ENCODE measurements at regions not wholly inside any gene's neighbourhood (a gene's known extent, or its start where the extent isn't known, plus 50 kb on each side); places are given as distances from the start of the nearest gene placed in this dataset.

DNA sequence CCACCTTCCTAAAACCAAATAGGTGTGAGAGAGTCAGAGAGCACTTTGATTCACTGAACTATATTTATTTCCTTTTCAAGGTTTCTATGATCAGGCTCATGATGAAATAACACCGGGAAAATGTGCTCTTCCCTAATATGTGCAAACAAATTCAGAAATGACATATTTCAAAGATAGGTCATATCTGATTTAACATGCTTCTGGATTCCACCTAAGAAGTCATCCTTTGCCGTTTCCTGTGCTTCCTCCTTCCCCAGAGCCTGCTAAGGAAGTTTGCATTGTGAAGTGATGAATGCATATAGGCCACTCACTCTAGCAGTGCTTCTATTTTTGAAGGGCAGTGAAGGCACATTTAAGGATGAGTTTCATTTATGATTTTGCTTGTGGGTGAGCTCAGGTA is 327.6 kb downstream of the TDRD15 start:
- no peak for DNase-seq

DNA sequence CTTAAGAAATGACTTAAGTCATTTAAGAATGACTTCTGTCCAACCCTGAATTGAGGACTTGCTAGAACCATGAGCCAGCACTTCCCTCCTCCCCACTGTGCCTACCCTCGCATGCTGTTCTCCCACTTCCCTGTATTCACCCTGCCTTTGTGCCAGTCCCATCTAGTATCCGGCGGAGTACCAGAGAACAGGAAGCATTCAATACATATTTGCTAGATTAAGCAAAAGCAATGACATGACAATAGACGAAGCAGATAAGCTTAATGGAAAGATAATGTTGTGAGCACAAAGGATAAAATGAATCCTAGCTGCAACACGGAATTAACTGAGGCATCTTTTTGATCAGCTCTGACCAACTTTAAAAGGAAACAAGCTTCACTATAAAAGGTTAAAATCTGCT is 328.5 kb downstream of the TDRD15 start:
- DNase-seq, result no peak

DNA sequence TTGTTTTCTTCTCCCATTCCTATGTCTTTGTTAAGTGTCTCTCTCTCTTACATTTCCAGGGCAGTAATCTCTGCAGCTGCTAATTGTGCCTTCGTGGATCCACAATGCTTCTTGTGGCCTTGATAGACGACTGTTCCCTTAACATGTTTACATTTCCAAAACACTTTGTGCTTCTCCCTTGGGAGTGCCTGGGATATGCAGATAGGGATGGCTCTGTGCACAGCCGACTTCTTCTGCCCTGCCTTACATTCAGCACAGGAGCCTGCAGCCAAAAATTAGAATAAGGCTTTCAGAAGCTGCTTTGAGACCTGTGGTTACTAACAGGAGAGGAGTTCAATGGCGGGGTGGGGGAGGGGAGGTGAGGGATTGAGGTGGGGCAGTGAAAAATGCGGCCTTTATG is 328.9 kb downstream of the TDRD15 start:
- DNase-seq, result no peak

DNA sequence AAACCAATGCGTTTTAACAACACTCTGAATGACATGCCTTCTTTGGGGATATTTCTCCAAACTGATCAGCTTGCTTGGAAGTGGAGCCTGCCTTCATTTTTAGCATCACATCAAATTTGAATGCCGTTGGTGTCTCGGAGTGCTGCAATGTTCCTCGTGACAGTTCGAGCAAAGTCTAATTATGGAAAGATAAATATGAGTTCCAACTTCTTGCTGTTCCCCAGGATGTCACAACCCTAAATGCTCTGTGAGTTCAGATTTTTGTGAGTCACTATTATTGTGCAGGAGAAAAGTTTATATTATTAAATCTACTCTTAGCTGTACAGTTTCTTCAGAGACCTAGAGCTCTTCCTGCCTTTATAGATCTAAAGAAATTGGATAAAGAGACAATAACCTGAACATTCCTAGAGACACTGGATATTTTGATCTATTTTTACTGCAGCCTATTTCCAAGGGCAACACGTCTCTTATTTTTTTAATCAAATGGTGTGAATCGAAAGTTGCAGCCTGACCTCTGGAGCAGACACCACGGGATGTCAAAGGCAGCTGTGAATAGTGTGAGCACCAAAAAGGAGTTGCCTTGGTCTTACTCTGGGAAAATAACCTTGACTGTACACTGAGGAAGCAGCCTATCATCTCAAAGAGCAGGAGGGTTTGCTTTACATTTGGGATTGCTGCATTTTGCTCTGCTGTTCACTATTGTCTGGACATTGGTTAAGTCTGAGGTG is 330.1 kb downstream of the TDRD15 start:
- no peak for DNase-seq

DNA sequence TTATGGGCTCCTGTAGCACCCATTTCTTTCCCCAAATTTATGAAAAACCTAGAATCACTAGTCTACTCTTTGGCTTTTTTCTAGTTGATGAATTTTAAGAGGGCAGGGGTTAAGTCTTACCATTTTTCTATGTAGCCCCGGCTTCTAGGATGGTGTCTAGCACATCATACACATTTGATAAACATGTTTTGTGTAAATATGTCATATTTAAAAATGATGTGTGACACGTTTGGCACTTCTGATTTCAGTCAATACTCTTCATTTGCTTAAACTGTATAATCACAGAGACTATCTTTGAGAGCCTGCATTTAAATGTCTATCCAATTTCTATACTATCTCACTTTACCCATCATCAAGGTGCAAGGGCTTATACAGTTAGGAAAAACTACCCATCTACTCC is 331.1 kb downstream of the TDRD15 start:
- no peak for DNase-seq

DNA sequence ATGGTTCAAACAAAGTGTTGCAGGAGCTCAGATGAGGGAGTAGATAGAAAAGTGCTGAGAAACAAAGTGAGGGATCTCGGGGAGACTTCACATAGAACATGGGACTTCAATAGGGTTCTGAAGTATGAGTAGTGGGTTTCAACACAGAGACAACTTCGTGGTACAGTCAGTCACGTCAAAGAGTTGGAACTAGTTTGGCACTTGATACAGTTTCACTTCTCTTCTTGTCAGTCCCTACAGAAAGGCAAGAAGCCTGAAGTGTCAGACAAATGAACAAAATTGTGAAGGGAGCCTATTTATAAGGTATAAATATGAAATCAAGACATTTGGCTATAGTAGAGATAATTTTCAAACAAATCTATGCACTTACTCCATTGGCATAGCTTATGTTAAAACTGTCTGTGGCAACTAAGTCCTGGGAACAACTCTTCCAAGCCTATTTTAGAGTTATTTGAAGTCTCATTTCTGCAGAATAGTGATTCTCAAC is 338.0 kb downstream of the TDRD15 start:
- no peak for DNase-seq

DNA sequence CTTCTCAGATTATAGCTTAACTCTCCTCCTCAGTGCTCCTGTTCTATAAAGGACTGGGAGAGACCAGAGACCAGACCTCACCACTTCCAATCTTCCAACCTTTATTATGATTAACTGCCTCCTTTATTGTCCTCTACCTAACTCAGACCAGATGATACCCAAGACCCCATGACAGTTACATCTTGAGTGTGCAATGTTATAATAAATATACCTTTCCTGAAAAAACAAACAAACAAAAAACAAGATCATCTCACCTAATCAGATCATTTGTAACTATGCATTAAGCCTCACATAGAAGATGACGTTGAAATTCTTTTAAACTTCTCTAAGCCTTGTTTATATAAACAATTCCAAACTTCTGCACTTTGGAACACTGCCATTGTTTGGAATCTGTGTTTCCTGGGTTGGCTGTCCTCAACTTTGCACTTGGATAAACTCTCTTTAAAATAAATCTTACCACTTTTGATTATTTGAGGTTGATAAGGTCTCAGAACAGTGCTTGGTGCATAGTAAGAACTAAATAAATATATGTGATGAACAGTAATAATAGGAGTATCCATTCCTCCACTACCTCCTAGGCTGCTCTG is 342.7 kb downstream of the TDRD15 start:
- no peak for DNase-seq

DNA sequence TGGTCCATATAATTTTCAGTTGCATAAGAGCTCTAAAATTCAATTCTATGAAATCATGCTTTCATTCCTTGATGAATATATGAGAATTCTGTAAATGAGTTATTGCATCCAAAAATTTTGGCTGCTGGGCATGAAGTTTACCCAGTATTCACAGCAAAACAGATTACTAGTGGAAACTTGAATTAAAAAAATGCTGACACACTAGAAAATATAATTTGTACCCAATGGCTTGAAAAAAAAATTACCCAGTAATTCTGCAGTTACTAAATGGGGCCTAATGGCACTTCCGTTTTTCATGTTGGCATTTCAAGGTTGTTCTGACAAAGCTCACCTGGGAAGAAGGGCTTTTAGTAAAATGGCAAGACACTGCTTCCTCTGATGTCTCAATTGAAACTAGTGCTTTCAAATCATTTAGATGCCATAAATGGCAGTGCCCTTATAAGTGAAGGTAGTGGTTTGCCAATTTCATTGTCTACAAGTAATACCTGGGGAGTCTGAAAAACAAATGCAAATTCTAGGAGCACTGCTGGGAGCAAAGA is 343.6 kb downstream of the TDRD15 start:
- no peak for DNase-seq

DNA sequence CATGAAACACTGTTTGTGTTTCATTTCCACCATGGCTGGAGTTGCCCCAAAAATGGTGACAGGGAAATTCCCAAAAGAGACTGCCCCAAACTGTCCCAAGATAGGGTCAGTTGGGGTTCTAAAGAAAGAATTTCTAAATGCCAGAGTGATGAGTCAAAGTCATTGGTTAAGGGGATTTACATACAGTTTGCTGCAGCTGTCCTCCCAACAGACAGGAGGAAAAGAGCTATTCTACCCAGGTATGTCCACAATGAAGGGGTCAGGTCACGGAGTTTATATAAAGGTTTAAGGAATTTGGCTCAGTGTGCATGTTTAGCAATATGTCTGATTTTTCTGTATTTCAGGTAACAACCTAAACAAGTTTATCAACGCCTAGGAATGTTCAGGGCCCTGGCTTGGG is 344.1 kb downstream of the TDRD15 start:
- no peak for DNase-seq

DNA sequence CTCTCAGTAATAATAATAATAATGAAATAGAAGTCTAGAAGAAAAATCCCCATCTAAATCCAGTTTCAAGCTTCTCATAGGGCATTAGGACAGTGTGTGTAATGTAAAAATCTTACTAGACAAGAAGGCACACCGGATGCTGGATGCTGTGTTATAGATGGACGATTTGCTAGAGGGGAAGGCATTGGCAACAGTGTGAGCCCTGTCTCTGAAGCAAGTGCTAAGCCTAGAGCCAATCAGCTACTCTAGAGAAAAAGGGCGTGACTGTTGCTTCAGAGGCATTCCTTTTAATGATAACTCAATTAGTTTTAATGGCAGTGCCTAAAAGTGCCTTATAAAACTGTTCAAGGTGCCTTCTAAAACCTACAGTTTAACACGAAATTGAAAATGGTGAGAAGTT is 344.9 kb downstream of the TDRD15 start:
- no peak for DNase-seq

DNA sequence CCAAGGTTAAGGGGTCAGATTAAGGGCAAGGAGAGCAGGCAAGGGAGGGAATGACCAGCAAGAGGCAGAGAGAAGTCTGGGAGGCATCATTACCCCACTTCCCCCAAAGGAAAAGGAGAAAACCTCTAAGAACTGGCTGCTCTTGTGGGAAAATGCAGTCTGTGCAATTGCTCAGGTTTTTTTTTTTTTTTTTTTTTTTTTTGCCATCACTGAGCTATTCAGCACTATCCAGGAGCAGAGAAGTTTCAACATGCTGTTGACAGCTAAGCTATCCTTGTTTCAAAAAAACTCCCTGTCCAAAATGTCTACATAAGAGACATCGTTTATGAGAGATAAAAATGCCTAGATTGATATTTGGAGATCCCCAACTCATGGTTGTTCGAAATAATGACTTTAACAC is 345.4 kb downstream of the TDRD15 start:
- DNase-seq, result no peak

DNA sequence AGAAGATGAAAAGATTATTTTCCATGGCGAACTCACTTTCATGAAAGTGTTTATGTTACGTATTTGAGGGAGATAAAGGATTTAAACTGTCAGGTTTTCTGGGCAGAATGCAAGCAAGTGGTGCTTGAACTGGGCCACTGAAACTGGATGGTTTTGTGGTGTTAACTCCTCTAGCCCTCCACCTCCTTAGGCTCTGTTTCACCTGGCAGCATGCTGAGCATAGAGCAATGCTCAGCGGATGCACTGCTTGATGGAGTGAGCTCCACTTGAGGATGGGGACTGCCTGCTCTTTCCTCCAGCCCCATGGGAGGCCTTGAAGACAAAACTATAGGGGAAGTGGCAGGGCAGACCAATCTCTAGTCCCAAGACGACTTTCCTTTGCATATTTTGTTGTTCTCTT is 345.8 kb downstream of the TDRD15 start:
- no peak for DNase-seq

DNA sequence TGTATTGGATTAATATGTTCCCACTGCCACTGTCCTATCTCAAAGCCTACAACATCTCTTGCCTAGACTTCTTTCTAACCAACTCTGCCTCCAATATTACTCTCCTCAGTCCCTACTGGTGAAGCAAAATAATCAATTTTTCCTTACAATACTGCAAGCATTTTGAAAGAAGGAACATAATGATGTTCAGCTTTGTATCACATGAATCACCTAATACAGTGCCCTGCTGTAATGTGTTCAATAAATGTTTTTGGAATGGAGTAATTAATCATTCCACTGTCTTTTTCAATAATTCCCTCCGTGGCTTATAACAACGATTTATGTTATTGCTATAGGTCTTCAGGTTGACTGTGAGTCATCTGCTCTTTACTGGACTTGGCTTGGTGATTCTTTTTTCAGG is 356.4 kb downstream of the TDRD15 start:
- DNase-seq, result no peak

DNA sequence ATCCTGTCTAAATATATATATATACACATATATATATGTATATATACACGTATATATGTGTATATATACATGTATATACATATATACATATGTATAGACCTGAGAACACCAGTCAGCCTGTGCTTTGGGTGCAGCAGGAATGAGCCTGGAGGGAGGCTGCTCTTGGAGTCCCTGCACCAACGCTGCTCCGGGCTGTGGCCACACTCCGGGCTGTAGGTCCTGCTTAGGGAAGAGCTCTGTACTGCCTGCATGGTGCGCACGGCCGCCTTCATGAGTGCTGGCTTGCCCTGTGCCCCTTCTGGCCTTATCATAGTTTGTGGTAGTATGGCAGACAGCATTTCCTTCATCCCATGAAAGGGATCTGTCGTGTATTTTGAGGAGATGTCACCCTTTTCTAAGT is 360.9 kb downstream of the TDRD15 start:
- DNase-seq, result no peak

DNA sequence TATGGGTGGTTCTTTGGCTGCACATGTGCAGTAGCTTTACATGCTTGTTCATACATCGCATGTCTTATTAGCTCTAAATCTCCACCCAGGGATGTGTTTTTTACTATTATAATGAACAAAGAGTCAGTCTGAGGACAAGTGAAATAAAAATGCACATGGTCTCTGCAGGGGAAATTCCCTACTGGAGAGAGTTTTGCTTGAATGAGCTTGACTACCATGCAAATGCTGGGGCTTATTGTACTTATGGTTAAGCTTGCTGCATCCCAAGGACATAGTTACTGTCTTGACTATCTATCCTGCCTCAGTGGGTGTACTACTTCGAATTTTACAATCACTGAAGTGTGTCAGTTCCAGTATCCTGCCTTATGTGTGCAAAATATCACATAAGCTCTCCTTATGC is 362.7 kb downstream of the TDRD15 start:
- no peak for DNase-seq

DNA sequence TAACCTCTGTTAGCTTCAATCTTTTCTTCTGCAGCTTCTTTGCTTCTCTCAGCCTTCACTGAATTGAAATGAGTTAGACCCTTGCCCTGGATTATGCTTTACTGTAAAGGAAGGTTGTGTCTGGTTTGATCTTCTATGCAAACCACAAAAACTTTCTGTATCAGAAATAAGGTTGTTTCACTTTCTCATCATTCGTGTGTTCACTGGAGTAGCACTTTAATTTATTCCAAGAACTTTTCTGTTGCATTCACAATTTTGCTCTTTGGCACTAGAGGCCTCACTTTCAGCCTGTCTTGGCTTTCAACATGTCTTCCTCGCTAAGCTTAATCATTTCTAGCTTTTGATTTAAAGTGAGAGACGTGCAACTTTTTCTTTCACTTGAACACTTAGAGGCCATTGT is 365.3 kb downstream of the TDRD15 start:
- DNase-seq, result no peak

DNA sequence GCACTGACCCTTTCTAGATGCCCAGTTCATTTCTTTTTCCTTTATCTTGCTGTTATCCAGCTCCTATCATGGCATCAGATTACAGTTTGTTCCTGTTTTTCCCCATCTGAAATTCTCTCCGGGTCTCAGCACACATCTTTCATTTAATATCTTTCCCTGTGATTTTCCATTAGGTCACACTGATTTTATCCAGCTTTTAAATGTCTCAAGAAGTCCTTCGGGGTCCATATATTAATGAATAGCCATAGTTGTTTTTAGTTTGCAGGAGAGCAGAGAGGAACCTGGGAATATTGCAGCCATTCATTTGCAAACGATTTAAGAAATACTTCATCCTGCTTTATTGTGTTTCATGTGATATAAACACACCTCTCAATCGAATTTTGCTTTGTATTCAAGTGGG is 374.2 kb downstream of the TDRD15 start:
- no peak for DNase-seq

DNA sequence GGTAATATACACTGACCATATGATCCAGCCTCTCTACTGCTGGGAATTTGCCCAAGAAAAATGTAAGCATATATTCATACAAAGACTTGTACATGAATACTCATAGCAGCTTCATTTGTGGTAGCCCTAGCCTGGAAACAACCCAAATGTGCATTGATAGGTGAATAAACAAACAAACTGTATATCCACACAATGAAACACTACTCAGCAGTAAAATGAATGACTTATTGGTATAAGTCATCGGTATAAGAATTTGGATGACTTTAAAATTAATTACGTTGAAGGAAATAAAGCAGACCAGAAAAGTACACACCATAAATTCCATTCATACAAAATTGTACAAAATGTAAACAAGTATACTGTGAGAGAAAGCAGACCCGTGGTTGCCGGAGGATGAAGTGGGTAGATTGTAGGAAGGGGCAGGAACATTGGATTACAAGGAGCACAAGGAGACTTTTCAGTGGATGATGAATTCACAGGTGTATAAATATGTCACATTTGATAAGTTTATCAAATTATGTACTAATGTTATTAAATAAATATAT is 376.7 kb downstream of the TDRD15 start:
- DNase-seq, result no peak

DNA sequence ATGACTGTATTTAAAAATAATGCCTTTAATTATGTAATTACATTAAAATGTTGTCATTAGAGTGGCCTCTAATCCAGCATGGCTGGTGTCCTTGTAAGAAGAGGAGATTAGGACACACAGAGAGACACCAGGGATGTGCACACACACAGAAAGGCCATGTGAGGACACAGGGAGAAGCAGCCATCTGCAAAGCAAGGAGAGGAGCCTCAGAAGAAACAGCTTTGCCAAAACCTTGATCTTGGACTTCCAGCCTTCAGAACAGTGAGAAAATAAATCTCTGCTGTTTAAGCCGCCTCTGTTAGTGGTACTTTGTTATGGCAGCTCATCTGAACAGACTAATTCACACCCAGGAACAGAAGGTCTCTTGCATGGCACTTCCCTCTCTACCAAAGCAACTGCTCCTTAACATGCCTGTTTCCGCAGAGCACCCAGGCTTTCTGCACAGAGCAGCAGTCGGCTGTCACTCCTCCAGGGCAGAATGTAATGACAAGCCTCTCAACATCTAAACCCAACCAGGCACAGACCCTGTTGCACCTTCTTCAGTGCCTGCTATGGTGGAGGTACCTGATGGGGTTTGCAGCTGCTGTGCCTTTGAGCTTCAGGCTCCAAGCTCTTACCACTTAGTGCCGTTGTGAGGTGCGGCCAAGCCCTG is 377.7 kb downstream of the TDRD15 start:
- no peak for DNase-seq

DNA sequence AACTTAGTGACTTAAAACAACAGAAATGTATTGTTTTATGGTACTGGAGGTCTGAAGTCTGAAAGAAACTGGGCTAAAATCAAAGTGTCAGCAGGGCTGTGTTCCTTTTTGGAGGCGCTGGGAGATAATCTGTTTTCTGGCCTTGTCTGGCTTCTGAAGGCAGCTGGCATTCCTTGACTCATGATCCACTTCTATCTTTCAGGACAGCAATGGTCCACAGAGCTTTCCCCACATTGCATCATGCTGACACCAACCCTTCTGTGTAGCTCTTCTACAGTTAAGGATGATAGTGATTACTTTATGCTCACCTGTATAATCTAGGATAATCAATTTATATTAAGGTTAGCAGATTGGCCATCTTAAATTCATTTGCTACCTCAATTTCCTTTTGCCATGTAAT is 392.1 kb downstream of the TDRD15 start:
- no peak for DNase-seq

DNA sequence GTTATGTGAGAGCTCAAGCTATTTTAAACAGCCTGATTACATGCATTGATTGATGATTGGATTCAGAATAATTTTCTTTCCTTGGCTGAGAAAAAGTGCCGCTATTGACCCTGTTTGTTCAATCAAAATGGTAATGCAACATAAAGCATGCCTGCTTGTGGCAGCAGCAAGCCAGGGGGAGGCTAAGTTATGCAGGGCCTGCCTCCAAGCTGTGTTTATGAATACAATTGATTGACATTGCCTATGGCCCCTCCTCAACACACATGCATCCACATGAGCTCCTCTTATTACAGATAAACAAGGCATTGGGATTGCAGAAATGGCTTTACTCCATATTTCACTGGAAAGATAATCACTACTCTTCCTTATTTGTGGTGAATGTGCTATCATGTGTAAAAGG is 395.6 kb downstream of the TDRD15 start:
- DNase-seq, result no peak

DNA sequence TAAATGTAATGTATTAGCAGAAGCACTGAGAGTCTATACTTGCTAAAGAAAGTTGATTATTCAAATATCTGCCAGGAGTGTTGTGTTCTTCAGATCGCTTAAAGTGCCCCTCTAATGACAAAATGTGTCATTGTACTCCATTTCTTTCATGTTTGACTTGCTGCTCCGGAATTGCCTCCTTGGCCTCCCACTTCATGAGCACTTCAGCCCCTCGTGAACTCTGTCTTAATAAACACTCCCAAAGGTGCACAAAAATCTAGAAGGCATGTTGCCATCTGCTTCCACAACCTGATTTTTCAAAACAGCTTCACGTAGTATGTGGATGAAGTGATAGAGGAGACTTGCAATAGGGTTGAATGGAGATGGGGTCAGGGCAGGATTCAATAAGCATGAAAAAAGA is 396.1 kb downstream of the TDRD15 start:
- no peak for DNase-seq

DNA sequence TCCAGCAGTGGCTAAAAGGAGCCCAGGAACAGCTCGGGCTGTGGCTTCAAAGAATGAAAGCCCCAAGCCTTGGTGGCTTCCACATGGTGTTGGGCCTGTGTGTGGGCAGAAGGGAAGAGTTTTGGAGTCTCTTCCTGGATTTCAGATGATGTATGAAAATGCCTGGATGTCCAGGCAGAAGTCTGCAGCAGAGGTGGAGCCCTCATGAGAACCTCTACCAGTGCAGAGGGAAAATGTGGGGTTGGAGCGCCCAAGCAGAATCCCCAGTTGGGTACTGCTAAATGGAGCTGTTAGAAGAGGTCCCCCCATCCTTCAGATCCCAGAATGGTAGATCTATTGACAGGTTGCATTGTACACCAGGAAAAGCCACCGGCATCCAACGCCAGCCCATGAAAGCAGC is 412.1 kb downstream of the TDRD15 start:
- DNase-seq, result no peak

DNA sequence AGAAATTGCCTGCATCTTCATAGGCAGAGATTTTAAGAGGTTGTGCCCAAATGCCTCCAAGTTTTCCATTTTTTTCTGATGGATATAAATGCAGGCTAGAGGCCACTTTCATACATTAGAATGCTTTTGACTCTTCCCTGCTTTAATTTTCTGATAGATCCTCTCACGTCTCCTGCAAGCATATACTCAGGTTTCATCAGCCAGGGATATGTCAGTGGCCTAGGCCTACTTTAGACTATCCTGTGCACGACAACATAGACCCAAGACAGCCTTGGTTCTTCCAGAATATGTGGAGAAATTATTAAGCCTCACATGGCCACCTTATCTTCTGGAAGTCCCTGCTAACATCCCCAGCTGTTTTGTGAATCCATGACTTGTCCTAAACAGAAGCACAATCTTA is 415.9 kb downstream of the TDRD15 start:
- DNase-seq, result no peak
